WTC11 (cell line): ENCODE measurements at regions not wholly inside any gene's neighbourhood (a gene's known extent, or its start where the extent isn't known, plus 50 kb on each side); places are given as distances from the start of the nearest gene placed in this dataset.

ENCODE experiments used
- ATAC-seq: fragments of 200-7000 bp; cut with Tn5 transposase; 2 replicates; pipeline ENCODE4 v1.10.0; 2021; ENCODE audit warnings: mild to moderate bottlenecking, moderate library complexity
- CTCF ChIA-PET: fragments of 300-600 bp; sonication (Branson Sonifier 250); formaldehyde crosslinking; loops from one replicate; lab custom pipeline; 2021; ENCODE audit warnings: antibody characterized with exemption; lab: Charles Lee
- POLR2A ChIA-PET: fragments of 350-600 bp; sonication (Branson Sonifier 250); formaldehyde crosslinking; loops from one replicate; lab custom pipeline; 2021; ENCODE audit warnings: antibody characterized with exemption; lab: Charles Lee
- DNase-seq: peaks from one replicate; pipeline ENCODE4 v3.0.0; 2021; ENCODE audit warnings: low spot score
- H3K27ac Mint-ChIP-seq: 2 replicates; pipeline ENCODE4 v1.8.0; 2021; ENCODE audit warnings: mixed read lengths
- H3K27me3 Mint-ChIP-seq: 2 replicates; pipeline ENCODE4 v1.8.0; 2021; ENCODE audit warnings: low read depth, mild to moderate bottlenecking, moderate library complexity, mixed read lengths
- H3K36me3 Mint-ChIP-seq: 2 replicates; pipeline ENCODE4 v1.8.0; 2021; ENCODE audit warnings: mixed read lengths
- H3K4me1 Mint-ChIP-seq: 2 replicates; pipeline ENCODE4 v1.8.0; 2022; ENCODE audit warnings: mixed read lengths
- H3K4me3 Mint-ChIP-seq: 2 replicates; pipeline ENCODE4 v1.8.0; 2021; ENCODE audit warnings: mild to moderate bottlenecking, moderate library complexity, mixed read lengths
- H3K9me3 Mint-ChIP-seq: 2 replicates; pipeline ENCODE4 v1.8.0; 2021; ENCODE audit warnings: mixed read lengths
- AFF4 ChIP-seq: sonication (generic); formaldehyde crosslinking; IDR thresholded peaks from 2 replicates; pipeline ENCODE4 v1.8.1; 2023; ENCODE audit warnings: mild to moderate bottlenecking, missing genetic modification reagents, borderline replicate concordance
- ATF3 ChIP-seq: sonication (generic); formaldehyde crosslinking; conservative IDR thresholded peaks from 2 replicates; pipeline ENCODE4 v1.8.1; 2022; ENCODE audit warnings: mild to moderate bottlenecking, missing genetic modification reagents
- CBFB ChIP-seq: sonication (generic); formaldehyde crosslinking; IDR thresholded peaks from 2 replicates; pipeline ENCODE4 v1.8.1; 2022; ENCODE audit warnings: mild to moderate bottlenecking, low read depth, missing genetic modification reagents
- CREB1 ChIP-seq: sonication (generic); formaldehyde crosslinking; IDR thresholded peaks from 2 replicates; pipeline ENCODE4 v1.8.0; 2023; ENCODE audit warnings: mild to moderate bottlenecking, missing genetic modification reagents
- E2F4 ChIP-seq: sonication (generic); formaldehyde crosslinking; IDR thresholded peaks from 2 replicates; pipeline ENCODE4 v1.8.1; 2022; ENCODE audit warnings: low read depth, mild to moderate bottlenecking, moderate library complexity, missing genetic modification reagents, borderline replicate concordance
- ESRRA ChIP-seq: sonication (generic); formaldehyde crosslinking; IDR thresholded peaks from 2 replicates; pipeline ENCODE4 v1.8.1; 2022; ENCODE audit warnings: mild to moderate bottlenecking, missing genetic modification reagents, borderline replicate concordance
- FOXJ3 ChIP-seq: sonication (generic); formaldehyde crosslinking; IDR thresholded peaks from 2 replicates; pipeline ENCODE4 v1.9.0; 2021; ENCODE audit warnings: missing genetic modification reagents, mild to moderate bottlenecking, borderline replicate concordance
- FOXK1 ChIP-seq: sonication (generic); formaldehyde crosslinking; IDR thresholded peaks from 2 replicates; pipeline ENCODE4 v1.8.0; 2022; ENCODE audit warnings: mild to moderate bottlenecking, moderate library complexity, missing genetic modification reagents
- FOXP1 ChIP-seq: sonication (generic); formaldehyde crosslinking; IDR thresholded peaks from 2 replicates; pipeline ENCODE4 v1.8.0; 2022; ENCODE audit warnings: missing genetic modification reagents, mild to moderate bottlenecking, moderate library complexity, borderline replicate concordance
- GRHL2 ChIP-seq: fragments of 250-450 bp; sonication (Bioruptor Pico); IDR thresholded peaks from 2 replicates; pipeline ENCODE4 v1.8.0; 2022; ENCODE audit warnings: mild to moderate bottlenecking, moderate library complexity; ENCODE audit not compliant: insufficient replicate concordance, severe bottlenecking
- GTF2I ChIP-seq: fragments of 250-450 bp; sonication (Bioruptor Pico); conservative IDR thresholded peaks from 2 replicates; pipeline ENCODE4 v1.4.0; 2021; ENCODE audit warnings: mild to moderate bottlenecking
- IRF2 ChIP-seq: sonication (generic); formaldehyde crosslinking; IDR thresholded peaks from 2 replicates; pipeline ENCODE4 v1.8.0; 2022; ENCODE audit warnings: low read depth, missing genetic modification reagents, borderline replicate concordance
- JUN ChIP-seq: sonication (generic); formaldehyde crosslinking; IDR thresholded peaks from 2 replicates; pipeline ENCODE4 v1.8.0; 2023; ENCODE audit warnings: mild to moderate bottlenecking, missing genetic modification reagents
- MYBL2 ChIP-seq: sonication (generic); formaldehyde crosslinking; IDR thresholded peaks from 2 replicates; pipeline ENCODE4 v1.8.1; 2023; ENCODE audit warnings: mild to moderate bottlenecking, moderate library complexity, missing genetic modification reagents
- NR2C2 ChIP-seq: sonication (generic); formaldehyde crosslinking; IDR thresholded peaks from 2 replicates; pipeline ENCODE4 v1.8.0; 2022; ENCODE audit warnings: mild to moderate bottlenecking, missing genetic modification reagents
- NR3C1 ChIP-seq: sonication (generic); formaldehyde crosslinking; conservative IDR thresholded peaks from 2 replicates; pipeline ENCODE4 v1.8.1; 2023; ENCODE audit warnings: low read depth, mild to moderate bottlenecking, missing genetic modification reagents
- PRDM15 ChIP-seq: sonication (generic); formaldehyde crosslinking; IDR thresholded peaks from 2 replicates; pipeline ENCODE4 v1.8.0; 2022; ENCODE audit warnings: missing genetic modification reagents
- PRRX2 ChIP-seq: fragments of 250-450 bp; sonication (Bioruptor Pico); IDR thresholded peaks from 2 replicates; pipeline ENCODE4 v1.8.0; 2021; ENCODE audit warnings: mild to moderate bottlenecking
- SMAD3 ChIP-seq: sonication (generic); formaldehyde crosslinking; IDR thresholded peaks from 2 replicates; pipeline ENCODE4 v1.8.0; 2022; ENCODE audit warnings: missing genetic modification reagents, mild to moderate bottlenecking, borderline replicate concordance
- SP1 ChIP-seq: sonication (generic); formaldehyde crosslinking; conservative IDR thresholded peaks from 2 replicates; pipeline ENCODE4 v1.8.1; 2022; ENCODE audit warnings: missing genetic modification reagents
- TP53 ChIP-seq: sonication (generic); formaldehyde crosslinking; IDR thresholded peaks from 2 replicates; pipeline ENCODE4 v1.8.1; 2023; ENCODE audit warnings: mild to moderate bottlenecking, missing genetic modification reagents
- USF1 ChIP-seq: sonication (generic); formaldehyde crosslinking; IDR thresholded peaks from 2 replicates; pipeline ENCODE4 v1.8.0; 2022; ENCODE audit warnings: mild to moderate bottlenecking, missing genetic modification reagents
- ZBTB21 ChIP-seq: sonication (generic); formaldehyde crosslinking; IDR thresholded peaks from 2 replicates; pipeline ENCODE4 v1.8.1; 2023; ENCODE audit warnings: mild to moderate bottlenecking, missing genetic modification reagents, borderline replicate concordance
- ZNF232 ChIP-seq: sonication (generic); formaldehyde crosslinking; IDR thresholded peaks from 2 replicates; pipeline ENCODE4 v1.8.0; 2022; ENCODE audit warnings: mild to moderate bottlenecking, missing genetic modification reagents
- ZNF263 ChIP-seq: sonication (generic); formaldehyde crosslinking; IDR thresholded peaks from 2 replicates; pipeline ENCODE4 v1.8.1; 2022; ENCODE audit warnings: low read depth, mild to moderate bottlenecking, moderate library complexity, missing genetic modification reagents
- ZNF317 ChIP-seq: sonication (generic); formaldehyde crosslinking; IDR thresholded peaks from 2 replicates; pipeline ENCODE4 v1.8.1; 2023; ENCODE audit warnings: low read depth, mild to moderate bottlenecking, moderate library complexity, missing genetic modification reagents, borderline replicate concordance

GRCh38 chr6:56854086-56854485, 100.8 kb upstream of the BEND6 start:
- Mint-ChIP-seq H3K4me3 (no peak overlapping the region), H3K4me1 (peaks cover 40% of the 10 kb centered on the region), H3K27ac (no peak overlapping the region), H3K9me3 (no peaks in the 10 kb centered on the region), H3K27me3 (no peaks in the 10 kb centered on the region; the same call in 1 of the 2 replicates), H3K36me3 (0 out of 2 replicates have a peak, but pooled peaks cover 2% of the 10 kb centered on the region)
- TF ChIP-seq ZBTB21 (CRISPR knock-in tag) (no peak), PRRX2 (no peak), SMAD3 (CRISPR knock-in tag) (no peak), MYBL2 (no peak), NR2C2 (CRISPR knock-in tag) (no peak), FOXJ3 (no peak), IRF2 (no peak), FOXK1 (no peak), ESRRA (CRISPR knock-in tag) (no peak), ZNF317 (CRISPR knock-in tag) (no peak), AFF4 (no peak)
- DNase-seq (no peak), ATAC-seq (no peak)
- CTCF ChIA-PET: interaction anchor here (1.3 to 3.7 kb wide), 3 partner anchors 11 to 261 kb away, joined by 3 to 14 read pairs (median 5); no protein-coding TSS in a partner anchor
- POLR2A ChIA-PET: no interaction called here

GRCh38 chr6:56853541-56853940, 101.4 kb upstream of the BEND6 start:
- H3K4me3 Mint-ChIP-seq: no peak overlapping the region
- POLR2A ChIA-PET: no interaction called here

More at GRCh38 chr6:56853541-56853940, 101.4 kb upstream of the BEND6 start:
- CTCF ChIA-PET: interaction anchor here (1.3 to 3.7 kb wide), 3 partner anchors 10 to 216 kb away, joined by 3 to 14 read pairs (median 4); no protein-coding TSS in a partner anchor
- Mint-ChIP-seq H3K27me3 (no peaks in the 10 kb centered on the region; the same call in 1 of the 2 replicates), H3K36me3 (0 out of 2 replicates have a peak, but pooled peaks cover 2% of the 10 kb centered on the region), H3K4me1 (peaks cover 40% of the 10 kb centered on the region), H3K27ac (no peak overlapping the region), H3K9me3 (no peaks in the 10 kb centered on the region)
- no peak for TF ChIP-seq ESRRA (CRISPR knock-in tag)
- no peak for TF ChIP-seq IRF2
- no peak for TF ChIP-seq E2F4
- no peak for TF ChIP-seq SP1
- no peak for TF ChIP-seq FOXP1 (CRISPR knock-in tag)
- no peak for TF ChIP-seq GTF2I
- no peak for TF ChIP-seq GRHL2 (CRISPR knock-in tag)
- no peak for TF ChIP-seq ZNF263 (CRISPR knock-in tag)
- no peak for TF ChIP-seq NR3C1
- TF ChIP-seq TP53 (CRISPR knock-in tag): no peak
- TF ChIP-seq CREB1 (CRISPR knock-in tag): no peak
- no peak for TF ChIP-seq JUN (CRISPR knock-in tag)
- no peak for TF ChIP-seq CBFB (CRISPR knock-in tag)
- TF ChIP-seq PRDM15: no peak
- no peak for TF ChIP-seq ZNF232
- no peak for TF ChIP-seq MYBL2
- no peak for TF ChIP-seq USF1 (CRISPR knock-in tag)
- TF ChIP-seq ATF3 (CRISPR knock-in tag): no peak
- DNase-seq (no peak), ATAC-seq (no peak)
